GM19025 (cell line): ENCODE measurements at regions not wholly inside any gene's neighbourhood (a gene's known extent, or its start where the extent isn't known, plus 50 kb on each side); places are given as distances from the start of the nearest gene placed in this dataset.

ENCODE experiments used
- ATAC-seq: cut with Tn5 transposase; IDR thresholded peaks from one replicate; pipeline ENCODE4 v1.9.1; 2021; ENCODE audit warnings: mild to moderate bottlenecking, low read depth, moderate library complexity; ENCODE audit not compliant: unreplicated experiment

DNA sequence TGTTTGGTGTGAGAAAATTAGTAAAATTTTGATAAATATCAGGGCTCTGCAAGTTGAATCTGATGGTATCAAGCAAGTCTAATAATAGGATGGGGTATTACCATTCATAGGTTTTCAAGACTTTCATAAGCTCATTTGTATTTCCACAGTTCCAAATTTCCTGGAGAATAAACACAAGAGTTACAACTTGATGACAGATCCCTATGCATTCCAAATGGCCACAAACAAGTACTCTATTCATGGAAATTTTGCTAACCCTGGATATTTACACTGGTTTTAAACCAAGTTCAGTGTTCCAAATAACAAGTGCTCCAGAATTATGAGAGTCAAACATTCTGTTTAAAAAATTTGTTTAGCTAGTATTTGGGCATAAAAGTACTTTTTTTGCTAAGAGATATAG is 75.0 kb upstream of the CNTN6 start:
- no peak for ATAC-seq

- no peak for ATAC-seq
Measured at GRCh38 chr3:1019157-1019556, 73.7 kb upstream of the CNTN6 start.

- ATAC-seq, result no peak
Measured at GRCh38 chr3:1026395-1026794, 66.4 kb upstream of the CNTN6 start.

DNA sequence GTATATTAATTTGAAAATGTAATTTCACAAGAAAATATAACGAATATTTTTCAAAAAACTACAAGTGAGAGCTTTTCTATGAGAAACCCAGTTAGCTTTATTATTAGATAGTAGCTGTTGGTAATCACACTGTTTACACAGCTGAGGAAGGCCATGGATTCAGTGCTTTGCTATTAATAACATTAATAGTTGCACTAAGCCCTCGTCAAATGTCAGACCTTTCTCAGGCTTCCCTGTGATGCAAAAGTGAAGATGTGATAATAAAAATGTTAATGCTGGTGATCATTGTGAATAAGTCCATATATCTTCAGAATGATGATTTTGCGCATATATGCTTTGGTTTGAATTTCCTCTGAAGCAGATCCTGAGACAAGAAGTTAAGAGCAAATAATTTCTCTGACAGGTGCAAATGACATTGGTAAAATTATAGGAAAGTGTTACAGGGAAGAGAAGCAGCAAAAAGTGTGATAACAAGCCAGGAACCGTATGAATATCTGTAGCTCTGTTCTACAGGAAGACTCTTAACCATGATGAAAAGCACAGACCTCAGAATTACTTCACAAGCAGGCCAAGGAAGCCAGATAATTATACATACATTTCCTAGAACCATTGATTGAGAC is 56.5 kb upstream of the CNTN6 start:
- no peak for ATAC-seq

DNA sequence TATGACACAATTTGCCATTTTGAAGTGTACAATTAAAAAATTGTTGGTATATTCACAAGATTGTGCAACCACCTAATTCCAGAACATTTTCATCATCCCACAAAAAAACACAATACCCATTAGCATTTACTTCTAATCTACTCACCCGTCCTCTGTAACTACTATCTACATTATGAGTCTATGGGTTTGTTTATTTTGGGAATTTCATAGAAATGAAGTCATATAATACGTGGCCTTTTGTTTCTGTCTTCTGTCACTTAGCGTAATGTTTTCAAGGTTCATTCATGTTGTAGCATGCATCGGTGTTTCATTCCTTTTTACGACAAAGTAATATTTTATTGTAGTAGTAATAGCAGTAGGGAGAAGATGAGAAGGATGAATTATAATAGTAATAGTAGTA is 55.2 kb upstream of the CNTN6 start:
- no peak for ATAC-seq
